ENCODE measurements at regions not wholly inside any gene's neighbourhood (a gene's known extent, or its start where the extent isn't known, plus 50 kb on each side); places are given as distances from the start of the nearest gene placed in this dataset.
A peak's percentile ranks its signal among the peaks of the same experiment; 100 is the strongest.

- Histone ChIP-seq H3K9me3 (no peaks in the 10 kb centered on the region), H3K4me1 (no peaks in the 10 kb centered on the region), H3K4me3 (no peak overlapping the region), H3K27me3 (no peaks in the 10 kb centered on the region), H3K36me3 (no peaks in the 10 kb centered on the region), H3K27ac (no peak overlapping the region)
- intact Hi-C loops (cut with DNase I), result no loop called here
- DNase-seq, result no peak
- TF ChIP-seq EP300 (IDR thresholded peaks at IDR 0.05), result no peak
- TF ChIP-seq CTCF (IDR thresholded peaks at IDR 0.05), result peak in 1 of 4 experiments; percentile 7
- 13 to 45% methylated on average over 5 of the region's 5 CpGs for whole genome bisulfite sequencing, 2 donors
Observed at GRCh38 chr10:111207500-111207899, 130.7 kb downstream of the ADRA2A start.

- Histone ChIP-seq H3K4me3 (no peak overlapping the region), H3K4me1 (no peaks in the 10 kb centered on the region), H3K27ac (no peak overlapping the region), H3K9me3 (no peaks in the 10 kb centered on the region), H3K36me3 (no peaks in the 10 kb centered on the region), H3K27me3 (no peaks in the 10 kb centered on the region)
- no peak for TF ChIP-seq POLR2AphosphoS5 (IDR thresholded peaks at IDR 0.05)
- TF ChIP-seq EP300 (IDR thresholded peaks at IDR 0.05), result no peak
- TF ChIP-seq POLR2A (IDR thresholded peaks at IDR 0.05), result no peak
- no peak for TF ChIP-seq CTCF (IDR thresholded peaks at IDR 0.05)
- DNase-seq, result no peak
- 83 to 84% methylated on average over 3 of the region's 3 CpGs for WGBS, 2 donors
- intact Hi-C loops (cut with DNase I), result no loop called here
Observed at GRCh38 chr10:111208951-111209350, 132.1 kb downstream of the ADRA2A start.

- DNase-seq, result no peak
- Histone ChIP-seq H3K4me1 (no peaks in the 10 kb centered on the region), H3K9me3 (no peaks in the 10 kb centered on the region), H3K27ac (no peak overlapping the region), H3K4me3 (no peak overlapping the region), H3K27me3 (no peaks in the 10 kb centered on the region), H3K36me3 (no peaks in the 10 kb centered on the region)
- 81 to 83% methylated on average over 5 of the region's 5 CpGs for WGBS, 2 donors
- intact Hi-C loops (cut with DNase I), result no loop called here
- TF ChIP-seq POLR2AphosphoS5 (IDR thresholded peaks at IDR 0.05) (no peak), EP300 (IDR thresholded peaks at IDR 0.05) (no peak), CTCF (IDR thresholded peaks at IDR 0.05) (no peak), POLR2A (IDR thresholded peaks at IDR 0.05) (no peak)
Observed at GRCh38 chr10:111209692-111210091, 132.9 kb downstream of the ADRA2A start.

GRCh38 chr10:111211241-111211640 is 134.4 kb downstream of the ADRA2A start:
- no peak overlapping the region for H3K27ac ChIP-seq
- H3K9me3 ChIP-seq, result no peaks in the 10 kb centered on the region
- WGBS, 2 donors, result 48 to 79% methylated on average over 3 of the region's 3 CpGs
- H3K36me3 ChIP-seq, result no peaks in the 10 kb centered on the region
- DNase-seq, result no peak
- intact Hi-C loops (cut with DNase I), result no loop called here
- H3K4me1 ChIP-seq, result no peaks in the 10 kb centered on the region
- TF ChIP-seq POLR2A (IDR thresholded peaks at IDR 0.05) (no peak), POLR2AphosphoS5 (IDR thresholded peaks at IDR 0.05) (no peak), CTCF (IDR thresholded peaks at IDR 0.05) (no peak), EP300 (IDR thresholded peaks at IDR 0.05) (no peak)
- no peaks in the 10 kb centered on the region for H3K27me3 ChIP-seq
- no peak overlapping the region for H3K4me3 ChIP-seq

- no peak for DNase-seq
- 76 to 86% methylated on average over 3 of the region's 3 CpGs for WGBS, 2 donors
- TF ChIP-seq POLR2AphosphoS5 (IDR thresholded peaks at IDR 0.05), result no peak
- no peak for TF ChIP-seq CTCF (IDR thresholded peaks at IDR 0.05)
- H3K4me1 ChIP-seq, result no peaks in the 10 kb centered on the region
- H3K4me3 ChIP-seq, result no peak overlapping the region
- H3K27me3 ChIP-seq, result no peaks in the 10 kb centered on the region
- H3K27ac ChIP-seq, result no peak overlapping the region
- H3K36me3 ChIP-seq, result no peaks in the 10 kb centered on the region
- H3K9me3 ChIP-seq, result no peaks in the 10 kb centered on the region
- intact Hi-C loops (cut with DNase I), result no loop called here
Observed at GRCh38 chr10:111211706-111212105, 134.9 kb downstream of the ADRA2A start.

All from sigmoid colon (tissue), 6 donors.